ENCODE measurements at regions not wholly inside any gene's neighbourhood (a gene's known extent, or its start where the extent isn't known, plus 50 kb on each side); places are given as distances from the start of the nearest gene placed in this dataset.
"Not testable (repeated sequence)": the region's sequence is repeated elsewhere in the genome, so short reads cannot be mapped to it uniquely, and the experiment has no call there.

DNA sequence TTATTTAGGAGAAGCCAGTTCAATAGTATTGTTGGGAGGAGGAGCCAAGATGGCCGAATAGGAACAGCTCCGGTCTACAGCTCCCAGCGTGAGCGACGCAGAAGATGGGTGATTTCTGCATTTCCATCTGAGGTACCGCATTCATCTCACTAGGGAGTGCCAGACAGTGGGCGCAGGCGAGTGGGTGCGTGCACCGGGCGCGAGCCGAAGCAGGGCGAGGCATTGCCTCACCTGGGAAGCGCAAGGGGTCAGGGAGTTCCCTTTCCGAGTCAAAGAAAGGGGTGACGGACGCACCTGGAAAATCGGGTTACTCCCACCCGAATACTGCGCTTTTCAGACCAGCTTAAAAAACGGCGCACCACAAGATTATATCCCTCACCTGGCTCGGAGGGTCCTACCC is 403.2 kb upstream of the SMIM31 start:
- not testable (repeated sequence) for DNase-seq

DNA sequence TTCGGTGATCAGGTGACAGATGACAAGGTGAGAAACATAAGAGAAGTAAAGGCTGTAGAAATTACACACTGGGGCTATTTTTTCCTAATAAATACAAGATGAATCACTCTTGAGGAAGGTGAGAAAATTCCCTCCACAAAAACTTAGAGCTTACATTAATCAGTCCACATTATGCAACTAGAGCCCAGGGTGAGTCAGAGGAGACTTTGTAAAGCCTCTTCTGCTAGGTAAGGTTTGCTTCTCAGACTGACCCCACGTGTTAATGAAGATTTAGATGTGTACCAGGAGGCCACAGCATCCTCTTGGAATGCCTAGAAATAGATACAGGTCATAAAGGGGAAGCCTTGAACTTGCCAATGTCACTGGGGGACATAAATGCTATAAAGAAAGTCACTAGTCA is 396.0 kb upstream of the SMIM31 start:
- no peak for DNase-seq

DNA sequence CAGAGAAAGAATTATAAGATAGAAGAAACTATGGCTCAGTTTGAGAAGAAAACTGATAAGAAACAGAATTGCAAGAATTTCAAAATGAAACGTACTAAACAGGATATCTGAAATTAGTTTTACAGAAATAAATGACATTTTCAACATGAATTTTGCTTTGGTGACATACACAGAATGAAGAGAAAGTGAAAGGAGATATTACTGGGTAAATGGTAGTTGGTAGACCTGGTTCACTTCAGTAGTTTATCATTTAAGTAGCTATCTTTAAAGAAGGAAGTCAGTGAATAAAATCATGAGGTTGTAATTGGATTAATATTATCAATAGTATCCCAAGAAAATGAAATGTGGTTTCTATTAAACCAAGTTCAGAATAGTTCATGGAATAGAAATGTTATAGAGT is 395.5 kb upstream of the SMIM31 start:
- no peak for DNase-seq

DNA sequence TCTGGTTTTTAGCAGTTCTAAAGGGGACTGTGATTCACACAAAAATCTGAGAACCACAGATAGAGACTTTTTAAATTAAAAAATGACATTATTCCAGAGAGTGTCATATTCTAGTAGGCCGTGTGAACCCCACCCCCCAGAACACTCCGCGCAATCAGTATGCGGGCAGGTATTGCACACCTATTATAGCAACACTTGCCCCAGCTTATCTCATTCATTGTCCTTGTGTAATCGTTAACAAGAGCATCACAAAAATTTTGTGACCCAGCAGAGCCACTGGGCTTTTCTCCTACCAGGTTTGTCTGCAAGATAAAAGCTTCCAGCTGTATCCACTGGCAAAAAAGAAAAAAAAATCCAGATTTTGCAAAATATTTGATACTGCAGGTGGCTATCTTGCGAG is 394.1 kb upstream of the SMIM31 start:
- DNase-seq: no peak

DNA sequence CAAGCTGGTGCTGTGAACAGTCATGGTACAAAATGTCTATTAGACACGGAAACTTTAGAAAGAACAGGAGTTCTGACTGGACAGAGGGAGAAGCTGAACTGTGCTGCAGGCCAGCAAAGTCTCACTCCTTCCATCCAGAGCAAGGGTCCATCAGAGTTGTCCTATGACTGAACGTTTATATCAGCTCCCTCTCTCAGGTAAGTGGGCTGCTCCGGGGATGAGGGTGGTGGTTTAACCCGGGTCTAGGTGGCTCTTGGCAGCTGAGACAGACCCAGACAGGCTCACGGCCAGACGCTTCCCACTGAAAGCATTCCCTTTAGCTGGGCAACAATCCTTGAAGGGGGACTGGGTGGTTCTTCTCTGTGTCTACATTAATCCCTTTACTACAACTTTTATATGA is 385.0 kb upstream of the SMIM31 start:
- DNase-seq: no peak

DNA sequence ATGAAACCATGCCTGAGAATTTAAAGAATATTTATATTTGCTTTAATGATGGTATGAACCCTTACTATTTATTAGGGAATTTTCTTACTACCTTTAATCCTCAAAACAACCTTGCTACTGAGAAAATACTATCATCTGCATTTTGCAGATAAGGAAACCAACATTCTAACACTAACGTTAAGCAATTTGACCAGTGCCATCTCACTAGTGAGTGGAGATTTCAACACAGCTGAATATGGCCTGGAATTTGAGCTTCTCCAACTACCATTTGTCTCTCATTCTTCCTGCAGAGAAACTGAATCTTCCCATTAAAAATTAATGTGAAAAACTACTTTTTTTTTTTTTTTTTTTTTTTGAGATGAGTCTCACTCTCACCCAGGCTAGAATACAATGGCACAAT is 380.9 kb upstream of the SMIM31 start:
- no peak for DNase-seq

DNA sequence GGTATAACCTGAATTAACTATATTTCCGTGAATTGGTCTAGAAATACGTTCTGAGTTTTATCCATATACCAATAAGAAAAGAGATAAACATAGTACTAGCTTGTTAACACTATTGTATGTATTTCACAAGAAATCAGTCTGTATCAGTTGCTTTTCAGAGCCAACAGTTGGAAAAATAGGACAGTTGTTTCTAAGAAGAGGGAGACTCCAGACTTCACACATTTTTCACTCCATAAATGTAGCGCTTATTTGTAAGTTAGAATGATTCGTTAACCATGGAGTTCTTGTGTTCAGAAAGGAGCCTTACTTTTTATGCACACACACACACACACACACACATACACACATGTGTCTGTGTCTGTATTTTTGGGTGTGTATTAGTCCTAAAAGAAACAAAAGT is 376.7 kb upstream of the SMIM31 start:
- no peak for DNase-seq

DNA sequence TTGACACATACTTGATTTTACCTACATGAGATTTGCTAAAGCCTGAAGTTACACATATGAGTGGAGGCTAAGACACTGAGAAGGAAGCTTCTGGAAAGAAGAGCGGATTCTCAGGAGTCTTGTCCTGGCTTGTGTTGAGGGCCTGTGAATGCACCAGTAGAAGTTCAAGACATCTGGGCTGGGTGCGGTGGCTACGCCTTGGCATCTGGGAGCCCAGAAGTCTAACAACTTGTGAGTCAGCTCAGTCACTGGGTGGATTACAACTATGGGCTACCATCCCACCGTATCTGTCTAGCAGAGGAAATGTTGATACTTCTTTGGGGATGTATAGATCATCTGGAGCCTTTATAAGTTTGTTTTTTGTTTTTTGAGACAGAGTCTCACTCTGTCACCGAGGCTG is 375.6 kb upstream of the SMIM31 start:
- DNase-seq: no peak

DNA sequence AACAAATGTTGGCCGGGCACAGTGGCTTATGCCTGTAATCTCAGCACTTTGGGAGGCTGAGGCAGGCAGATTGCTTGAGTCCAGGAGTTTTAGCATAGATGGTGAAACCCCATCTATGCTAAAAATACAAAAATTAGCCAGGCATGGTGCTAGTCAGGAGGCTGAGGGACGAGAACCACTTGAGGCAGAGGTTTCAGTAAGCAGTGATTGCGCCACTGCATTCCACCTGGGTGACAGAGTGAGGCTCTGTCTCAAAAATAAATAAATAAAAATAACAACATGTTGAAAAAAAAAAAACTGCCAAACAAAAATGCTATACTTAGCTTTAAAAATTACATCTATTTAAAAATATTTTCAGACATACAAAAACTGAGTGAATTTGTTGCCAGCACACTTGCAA is 374.2 kb upstream of the SMIM31 start:
- no peak for DNase-seq

DNA sequence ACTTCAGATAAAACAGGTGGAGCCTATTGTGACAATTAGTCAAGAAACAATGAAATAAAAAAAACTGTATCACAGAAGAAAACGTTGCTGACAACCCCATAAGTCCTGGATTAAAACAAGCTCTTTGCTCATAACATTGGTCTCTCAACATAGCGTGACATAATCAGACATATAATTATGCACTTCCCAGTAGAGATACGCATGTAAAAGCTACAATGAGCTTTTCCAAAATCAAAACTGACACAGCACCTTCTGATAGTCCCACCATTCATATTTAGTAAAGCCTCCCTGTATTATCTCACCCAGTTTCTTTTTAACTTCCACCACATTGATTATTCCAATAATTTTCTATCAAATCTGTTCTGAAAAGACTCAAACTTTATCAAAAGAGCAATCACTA is 372.1 kb upstream of the SMIM31 start:
- no peak for DNase-seq

DNA sequence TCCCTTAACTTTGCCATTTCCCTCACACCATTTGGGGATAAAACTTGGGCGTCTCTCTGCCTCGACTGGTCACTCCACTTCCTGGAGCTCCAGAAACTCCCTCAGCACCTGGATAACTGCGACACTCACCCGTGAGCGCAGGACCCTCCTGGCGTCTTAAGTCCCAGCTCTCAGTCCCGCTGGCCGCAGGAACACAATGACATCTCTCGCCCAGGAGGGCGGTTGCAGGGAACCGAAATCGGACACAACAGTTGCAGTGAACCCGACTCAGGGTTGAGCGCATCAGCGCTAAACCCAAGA is 370.9 kb upstream of the SMIM31 start:
- DNase-seq: no peak

DNA sequence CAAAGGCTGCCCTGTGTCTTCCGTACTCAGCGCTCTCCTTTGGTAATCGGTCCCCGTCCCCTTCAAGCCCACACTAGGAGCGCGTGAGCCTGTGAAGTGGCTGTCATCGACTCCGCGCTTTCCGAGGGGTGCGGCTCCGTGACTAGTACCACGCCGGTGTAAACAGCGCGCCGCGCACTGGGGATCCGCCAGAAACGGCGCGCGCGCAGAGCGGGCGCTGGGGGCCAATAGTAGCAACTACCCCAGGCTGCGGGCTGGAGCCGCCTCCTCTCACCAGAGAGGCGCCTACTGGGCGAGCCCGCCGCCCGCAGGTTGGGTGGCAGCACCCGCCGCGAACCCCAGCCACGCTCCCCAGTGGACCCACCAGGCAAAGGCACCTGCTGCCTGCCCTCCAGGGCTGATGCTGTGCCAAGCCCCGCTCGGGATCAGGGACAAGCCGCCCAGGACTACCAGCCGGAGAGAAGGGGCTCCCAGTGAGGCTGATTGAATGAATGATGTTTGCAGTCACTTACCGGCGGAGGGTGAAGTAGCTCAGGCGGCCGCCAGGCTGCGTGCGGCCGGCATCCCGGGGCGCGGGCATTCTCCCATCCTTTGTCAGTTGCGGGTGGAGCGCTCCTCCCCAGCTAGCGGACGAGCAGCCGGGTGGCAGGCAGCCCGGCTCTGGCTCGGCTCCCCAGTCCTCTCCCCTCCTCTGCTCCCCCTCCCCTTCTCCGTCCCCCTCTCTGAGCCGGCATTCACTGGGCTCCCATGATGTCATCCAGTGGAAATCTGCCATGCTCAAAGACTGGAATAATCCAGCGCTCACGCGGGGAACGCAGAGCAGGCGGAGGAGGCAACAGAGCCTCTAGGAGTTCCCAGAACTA is 370.3 kb upstream of the SMIM31 start:
- DNase-seq: no peak

DNA sequence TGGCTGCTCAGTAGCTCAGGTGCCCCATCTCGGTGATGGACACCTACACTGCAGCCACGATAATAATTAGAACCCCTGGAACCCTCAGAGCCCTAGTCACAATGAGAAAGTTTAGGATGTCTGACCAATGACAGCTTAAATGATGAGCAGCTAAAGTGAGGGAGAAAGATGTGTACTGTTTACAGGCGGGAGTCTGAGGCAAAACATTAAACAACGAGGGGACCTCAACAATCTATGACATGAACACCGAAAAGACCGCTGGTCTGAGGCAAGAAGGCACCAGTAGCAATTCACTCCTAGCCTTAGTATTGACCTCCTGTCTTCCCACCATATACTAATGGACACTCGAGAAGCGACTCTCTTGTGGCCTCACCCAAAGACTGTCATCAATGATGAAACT is 369.5 kb upstream of the SMIM31 start:
- DNase-seq: no peak

DNA sequence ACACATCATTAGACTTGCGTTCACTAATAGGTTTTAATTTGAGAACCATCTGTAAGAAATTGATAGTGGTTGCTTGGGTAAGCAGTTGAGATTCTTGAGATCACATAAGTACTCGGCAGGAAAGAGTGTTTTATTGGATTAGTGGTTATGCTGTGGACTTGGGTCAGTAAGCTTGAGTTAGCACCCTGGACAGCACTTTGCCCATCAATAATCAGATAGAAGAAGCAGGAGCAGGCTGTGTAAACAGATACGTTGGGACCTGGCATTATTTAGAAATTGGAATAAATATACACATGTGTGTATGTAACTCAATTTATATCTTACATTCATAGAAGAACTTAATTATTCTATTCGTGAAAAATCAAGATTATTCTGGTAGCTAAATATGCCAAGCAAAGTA is 357.5 kb upstream of the SMIM31 start:
- no peak for DNase-seq

DNA sequence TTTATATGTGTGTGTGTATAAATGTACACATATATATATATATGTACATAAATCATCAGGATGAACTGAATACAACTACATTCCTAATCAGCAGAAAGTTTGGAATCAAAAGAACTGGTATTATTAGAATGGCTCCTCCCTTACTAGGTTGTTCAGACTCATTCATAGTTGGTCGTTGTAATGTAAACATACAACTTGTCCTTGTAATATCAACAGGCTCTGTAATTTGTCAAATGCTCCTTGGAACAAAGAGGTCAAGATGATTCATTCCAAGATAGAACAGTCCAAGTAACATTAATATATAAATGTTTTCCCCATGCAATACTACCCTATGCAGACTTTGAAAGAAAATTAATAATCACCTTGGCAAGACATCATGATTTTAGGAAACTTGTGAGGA is 351.4 kb upstream of the SMIM31 start:
- DNase-seq: no peak

DNA sequence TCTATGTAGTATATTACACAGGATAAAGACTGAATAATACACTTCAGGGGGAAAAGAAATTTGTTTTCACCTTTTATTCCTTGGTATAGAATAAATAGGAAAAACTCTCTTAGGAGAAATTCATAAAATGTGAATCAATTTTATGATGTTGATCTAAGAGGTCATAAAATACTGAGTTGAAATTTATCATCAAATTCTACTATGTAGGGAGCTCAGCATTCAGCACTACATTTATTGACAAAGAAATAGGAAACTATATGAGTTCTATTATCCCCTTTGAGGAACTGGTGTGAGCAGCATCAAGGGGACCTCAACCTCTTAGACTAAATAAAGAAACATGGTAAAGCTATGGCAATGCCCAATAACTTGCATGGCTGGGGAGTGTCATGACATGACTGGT is 348.2 kb upstream of the SMIM31 start:
- DNase-seq: no peak

DNA sequence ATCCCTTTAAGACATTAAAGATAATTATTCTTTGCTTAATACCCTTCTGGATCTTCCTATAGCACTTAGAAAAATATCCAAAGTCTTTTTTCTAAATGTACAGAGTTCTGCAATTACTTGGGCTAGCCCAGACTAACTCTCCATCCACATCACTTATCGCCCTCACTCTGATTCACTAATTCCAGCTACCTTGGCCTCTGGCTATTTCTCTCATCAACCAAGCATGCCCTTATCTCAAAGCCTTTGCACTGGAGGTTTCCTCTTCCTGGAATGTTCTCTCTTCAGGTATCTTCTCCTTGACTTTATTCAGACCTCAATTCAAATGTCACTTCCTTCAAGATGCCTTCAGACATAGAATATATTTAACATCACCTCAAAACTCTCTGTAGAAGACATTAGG is 345.1 kb upstream of the SMIM31 start:
- DNase-seq: no peak

DNA sequence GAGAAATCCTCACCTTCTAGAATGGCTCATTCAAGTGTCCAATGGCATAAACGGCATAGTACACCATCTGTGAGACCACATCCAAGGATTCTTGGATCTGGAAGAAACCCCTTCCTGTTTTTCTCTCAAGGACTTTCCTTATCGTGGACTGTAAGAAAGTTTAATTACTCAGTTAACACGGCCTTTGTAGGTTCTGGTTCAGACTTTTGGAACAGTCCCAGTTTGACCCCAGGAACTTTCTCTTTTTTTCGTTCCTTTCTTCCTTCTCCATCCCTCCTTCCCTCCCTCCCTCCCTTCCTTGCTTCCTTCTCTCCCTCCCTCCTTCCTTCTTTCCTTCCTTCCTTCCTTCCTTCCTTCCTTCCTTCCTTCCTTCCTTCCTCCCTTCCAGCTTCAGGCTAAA is 343.5 kb upstream of the SMIM31 start:
- DNase-seq: no peak

DNA sequence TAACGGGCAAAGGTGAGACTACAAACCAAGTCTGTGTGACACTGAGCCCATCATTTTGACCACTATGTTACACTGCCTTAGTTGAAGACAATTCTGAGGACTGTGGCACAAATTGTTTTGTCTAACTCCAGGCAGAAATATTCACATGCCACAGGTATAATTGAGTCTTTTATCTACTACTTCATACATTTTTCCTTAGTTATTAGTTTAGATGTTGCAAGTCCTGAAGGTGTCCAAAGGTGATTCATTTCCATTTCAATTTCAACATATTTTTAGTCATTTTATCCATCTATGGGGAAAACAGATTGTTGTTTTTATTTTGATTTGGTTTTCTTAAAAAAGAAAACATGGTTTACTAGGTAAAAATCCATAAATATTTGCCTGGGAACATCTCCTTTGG is 341.7 kb upstream of the SMIM31 start:
- no peak for DNase-seq

DNA sequence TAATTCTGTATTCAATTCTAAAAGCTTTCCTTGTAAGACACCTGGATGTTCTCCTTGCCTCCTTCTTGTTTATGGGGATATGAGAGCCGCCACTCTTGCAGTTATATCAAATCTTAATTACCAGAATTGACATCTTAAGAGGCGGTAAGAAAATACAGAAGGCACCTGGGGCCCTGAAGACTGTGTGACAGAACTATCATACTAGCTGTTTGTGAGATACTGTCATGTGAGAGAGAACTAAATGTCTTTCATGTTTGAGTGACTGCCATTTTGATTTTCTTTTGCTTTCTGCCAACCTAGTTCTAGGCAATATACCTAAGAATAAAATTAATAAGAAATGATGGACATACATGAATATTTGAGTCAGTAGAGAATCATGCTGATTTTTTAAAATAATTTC is 340.2 kb upstream of the SMIM31 start:
- no peak for DNase-seq

DNA sequence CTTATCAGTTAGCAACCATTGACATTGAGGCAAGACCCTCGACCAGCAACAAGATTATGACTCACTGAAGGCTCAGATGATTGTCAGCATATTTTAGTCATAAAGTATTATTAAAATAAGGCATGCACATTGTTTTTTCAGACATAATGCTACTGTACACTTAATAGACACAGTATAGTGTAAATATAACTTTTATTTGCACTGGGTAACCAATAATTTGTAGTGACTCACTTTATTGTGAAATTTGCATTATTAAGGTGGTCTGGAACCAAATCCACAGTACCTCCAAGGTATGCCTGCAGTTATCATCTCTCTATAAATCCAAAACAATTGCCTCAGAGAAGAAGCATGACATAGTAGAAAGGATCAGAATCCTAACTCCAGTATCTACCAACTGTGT is 330.1 kb upstream of the SMIM31 start:
- DNase-seq: no peak

DNA sequence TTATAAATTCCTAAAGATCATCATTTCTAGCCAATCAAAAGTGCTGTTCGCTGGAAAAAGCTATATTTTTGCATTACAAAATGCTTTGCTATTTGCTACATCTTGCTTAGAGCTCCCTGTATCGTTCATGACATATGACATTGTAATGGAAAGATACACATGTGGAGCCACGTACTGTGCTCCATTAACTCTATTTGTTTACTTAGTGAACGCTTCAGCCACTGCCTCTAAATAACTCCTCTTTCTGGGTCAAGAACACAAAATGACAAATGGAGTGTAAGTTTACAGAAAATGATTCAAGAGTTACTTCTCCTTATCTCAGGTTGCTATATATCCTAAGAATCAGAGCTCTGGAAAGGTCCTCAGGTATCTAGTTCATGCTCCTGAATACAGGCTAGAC is 329.1 kb upstream of the SMIM31 start:
- DNase-seq: no peak

DNA sequence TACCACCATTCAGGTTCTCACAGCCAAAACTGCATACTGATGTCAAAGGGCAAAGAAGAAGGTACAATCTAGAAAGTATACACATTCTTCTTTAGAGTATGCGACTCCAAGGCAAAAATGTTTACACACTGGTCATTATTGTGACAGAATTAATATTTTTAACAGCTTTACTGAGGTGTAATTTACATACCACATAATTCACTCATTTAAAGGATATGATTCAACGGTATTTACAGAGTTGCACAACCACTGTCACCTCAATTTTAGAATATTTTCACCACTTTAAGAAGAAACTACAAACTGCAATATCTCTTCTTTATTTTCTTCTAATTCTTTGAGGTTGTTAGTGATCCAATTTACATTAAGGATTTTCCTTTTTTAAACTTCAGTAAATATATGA is 325.4 kb upstream of the SMIM31 start:
- DNase-seq: no peak

DNA sequence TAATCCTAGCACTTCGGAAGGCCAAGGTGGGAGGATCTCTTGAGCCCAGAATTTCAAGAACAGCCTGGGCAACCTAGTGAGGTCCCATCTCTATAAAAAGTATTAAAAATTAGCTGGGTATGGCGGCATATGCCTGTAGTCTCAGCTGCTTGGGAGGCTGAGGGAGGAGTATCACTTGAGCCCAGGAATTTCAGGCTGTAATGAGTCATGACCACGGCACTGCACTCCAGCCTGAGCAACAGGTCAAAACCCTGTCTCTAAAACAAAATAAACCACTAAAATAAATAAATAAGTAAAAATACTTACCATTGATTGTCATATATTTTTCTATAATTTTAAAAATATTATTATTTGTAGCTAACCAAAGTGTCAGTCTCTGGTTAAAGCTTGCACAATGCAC is 315.6 kb upstream of the SMIM31 start:
- DNase-seq: no peak

DNA sequence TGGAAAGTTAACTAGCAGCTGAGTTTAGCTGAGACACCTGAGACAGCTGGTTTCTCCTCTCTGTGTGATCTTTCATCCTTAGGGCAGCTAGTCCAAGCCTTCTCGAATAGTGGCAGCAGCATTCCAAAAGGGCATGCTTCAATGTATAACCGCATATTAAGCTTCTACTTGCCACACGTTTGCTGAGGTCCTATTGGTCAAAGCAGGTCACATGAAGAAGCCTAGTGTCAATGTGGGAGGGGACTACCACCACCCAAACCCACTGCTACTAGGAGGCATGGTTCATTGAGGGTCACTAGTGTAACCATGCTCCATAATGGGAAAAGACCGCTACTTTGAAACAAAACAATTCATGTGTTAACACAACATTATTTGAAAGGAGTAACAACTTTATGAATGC is 314.9 kb upstream of the SMIM31 start:
- DNase-seq: no peak

DNA sequence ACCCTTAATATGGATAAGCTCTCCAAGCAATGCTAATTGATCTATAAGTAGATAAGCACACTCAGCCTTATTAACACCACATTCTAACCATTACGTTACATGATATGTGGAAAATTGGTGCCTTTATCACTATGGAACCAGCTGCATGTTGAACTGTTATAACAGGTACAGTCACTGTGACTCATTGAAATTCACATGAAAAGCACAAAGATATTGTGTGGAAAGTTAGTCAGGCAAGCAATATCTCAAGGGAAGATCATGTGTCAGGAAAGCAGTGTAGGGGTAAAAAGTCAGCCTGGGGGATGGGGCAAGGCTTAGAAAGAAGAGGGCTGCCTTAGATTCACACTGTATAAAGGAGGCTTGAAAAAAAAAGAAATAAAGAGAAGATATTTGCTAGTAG is 313.7 kb upstream of the SMIM31 start:
- DNase-seq: no peak
